Liver (tissue), 8 donors: ENCODE measurements at regions not wholly inside any gene's neighbourhood (a gene's known extent, or its start where the extent isn't known, plus 50 kb on each side); places are given as distances from the start of the nearest gene placed in this dataset.

Source experiments
- DNase-seq: peaks from one replicate; pipeline ENCODE4 v3.0.0-alpha.2; 2017; ENCODE audit warnings: low spot score
- H3K27ac ChIP-seq, 2 donors: one replicate each; pipeline ENCODE4 v1.7.0; 2013; ENCODE audit warnings: inconsistent platforms in 2 of 2, low read length in 2 of 2, control low read depth in 1 of 2, low read depth in 1 of 2, mild to moderate bottlenecking in 1 of 2
- H3K27me3 ChIP-seq, 4 donors: one replicate each; pipeline versions ENCODE4 v1.6.1 to v1.7.0; 2013; ENCODE audit warnings: low read length in 3 of 4, inconsistent platforms in 1 of 4, mild to moderate bottlenecking in 1 of 4, moderate library complexity in 1 of 4; ENCODE audit not compliant: control insufficient read depth in 4 of 4, insufficient read depth in 4 of 4
- H3K36me3 ChIP-seq, 4 donors: one replicate each; pipeline versions ENCODE4 v1.6.1 to v1.7.0; 2013; ENCODE audit warnings: low read length in 3 of 4, mild to moderate bottlenecking in 3 of 4, low read depth in 1 of 4, moderate library complexity in 1 of 4; ENCODE audit not compliant: control insufficient read depth in 4 of 4, insufficient read depth in 3 of 4
- H3K4me1 ChIP-seq, 4 donors: one replicate each; pipeline versions ENCODE4 v1.6.1 to v1.7.0; 2013; ENCODE audit warnings: low read length in 3 of 4, mild to moderate bottlenecking in 3 of 4, moderate library complexity in 1 of 4; ENCODE audit not compliant: control insufficient read depth in 4 of 4, insufficient read depth in 4 of 4
- H3K4me3 ChIP-seq, 3 donors: one replicate each; pipeline versions ENCODE4 v1.6.1 to v1.7.0; 2013; ENCODE audit warnings: low read length in 3 of 3, control low read depth in 1 of 3, low read depth in 1 of 3, mild to moderate bottlenecking in 1 of 3
- H3K9ac ChIP-seq, 2 donors: one replicate each; pipeline ENCODE4 v1.7.0; 2013; ENCODE audit warnings: low read length in 2 of 2, mild to moderate bottlenecking in 2 of 2, moderate library complexity in 2 of 2, control low read depth in 1 of 2, low read depth in 1 of 2
- H3K9me3 ChIP-seq, 4 donors: one replicate each; pipeline versions ENCODE4 v1.6.1 to v1.7.0; 2013; ENCODE audit warnings: low read length in 3 of 4; ENCODE audit not compliant: control insufficient read depth in 4 of 4
- CTCF ChIP-seq: fragments of 150-350 bp; IDR thresholded peaks from 2 replicates; pipeline ENCODE4 v1.5.1; 2017; ENCODE audit warnings: improper control_type of control experiment, low read depth, low read length; ENCODE audit not compliant: missing input control
- EGR1 ChIP-seq, 2 donors: IDR thresholded peaks; 2 replicates each; pipeline ENCODE4 v1.6.1; 2016 to 2018; ENCODE audit warnings: antibody characterized with exemption in 2 of 2, low read depth in 2 of 2
- GABPA ChIP-seq, 2 donors: IDR thresholded peaks in 1 of 2; conservative IDR thresholded peaks in 1 of 2; 2 replicates each; pipeline ENCODE4 v1.6.1; 2016; ENCODE audit warnings: antibody characterized with exemption in 2 of 2, mild to moderate bottlenecking in 1 of 2, moderate library complexity in 1 of 2
- HNF4A ChIP-seq, 2 donors: conservative IDR thresholded peaks; 2 replicates each; pipeline ENCODE4 v1.6.1; 2016; ENCODE audit warnings: antibody characterized with exemption in 2 of 2, mild to moderate bottlenecking in 2 of 2
- JUND ChIP-seq, 2 donors: IDR thresholded peaks; 2 replicates each; pipeline ENCODE4 v1.6.1; 2016; ENCODE audit warnings: antibody characterized with exemption in 2 of 2
- RAD21 ChIP-seq, 2 donors: IDR thresholded peaks; 2 replicates each; pipeline ENCODE4 v1.6.1; 2016; ENCODE audit warnings: antibody characterized with exemption in 2 of 2, mild to moderate bottlenecking in 2 of 2
- REST ChIP-seq: IDR thresholded peaks from 2 replicates; pipeline ENCODE4 v1.6.1; 2016; ENCODE audit warnings: antibody characterized with exemption, mild to moderate bottlenecking
- RXRA ChIP-seq, 2 donors: IDR thresholded peaks; 2 replicates each; pipeline ENCODE4 v1.6.1; 2017 to 2018; ENCODE audit warnings: antibody characterized with exemption in 2 of 2, mild to moderate bottlenecking in 1 of 2
- TAF1 ChIP-seq: conservative IDR thresholded peaks from 2 replicates; pipeline ENCODE4 v1.6.1; 2016; ENCODE audit warnings: antibody characterized with exemption, mild to moderate bottlenecking
- ZBTB33 ChIP-seq: IDR thresholded peaks from 2 replicates; pipeline ENCODE4 v1.6.1; 2016; ENCODE audit warnings: antibody characterized with exemption
- WGBS: extraction: QIAGEN DNeasy Blood & Tissue Kit; methylation state at CpG from one replicate; pipeline ENCODE4 v1.1.7; 2013; 5-methylcytosine and 5-hydroxymethylcytosine counted together
- TF ChIP-seq, protein P1 (sequence below): IDR thresholded peaks from 2 replicates; pipeline ENCODE4 v1.6.1; 2016; ENCODE audit warnings: antibody characterized with exemption
- donor health status: healthy.
- donor health status: healthy.
- donor health status: healthy.
- donor health status: healthy.
- donor health status: healthy.

- H3K9me3 ChIP-seq, result no peaks in the 10 kb centered on the region
- no peaks in the 10 kb centered on the region for H3K36me3 ChIP-seq
- no peak overlapping the region for H3K9ac ChIP-seq
- no peak for DNase-seq
- no peak overlapping the region for H3K4me3 ChIP-seq
- 35% methylated on average over 1 of the region's 1 CpG for WGBS
- no peaks in the 10 kb centered on the region for H3K4me1 ChIP-seq
- no peak for TF ChIP-seq ZBTB33
- TF ChIP-seq, protein P1, sequence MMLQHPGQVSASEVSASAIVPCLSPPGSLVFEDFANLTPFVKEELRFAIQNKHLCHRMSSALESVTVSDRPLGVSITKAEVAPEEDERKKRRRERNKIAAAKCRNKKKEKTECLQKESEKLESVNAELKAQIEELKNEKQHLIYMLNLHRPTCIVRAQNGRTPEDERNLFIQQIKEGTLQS, result no peak
- no peak for TF ChIP-seq TAF1
- no peak for TF ChIP-seq GABPA (IDR thresholded peaks at IDR 0.05 in 1 of 2, conservative IDR thresholded peaks at IDR 0.05 in 1 of 2)
- TF ChIP-seq RAD21 (IDR thresholded peaks at IDR 0.05), result no peak
- no peak for TF ChIP-seq CTCF
- no peak for TF ChIP-seq EGR1 (IDR thresholded peaks at IDR 0.05; ENCODE audit: low read depth in 2 of 2)
- no peak for TF ChIP-seq REST
- H3K27me3 ChIP-seq, result no peaks in the 10 kb centered on the region
- H3K27ac ChIP-seq, result no peak overlapping the region
Measured at GRCh38 chr3:117619805-117620204, 910.2 kb downstream of the TUSC7 start.

- no peak overlapping the region for H3K9ac ChIP-seq
- H3K4me1 ChIP-seq, result no peaks in the 10 kb centered on the region
- no peak for DNase-seq
- TF ChIP-seq EGR1 (IDR thresholded peaks at IDR 0.05; ENCODE audit: low read depth in 2 of 2), result no peak
- no peak for TF ChIP-seq GABPA (IDR thresholded peaks at IDR 0.05 in 1 of 2, conservative IDR thresholded peaks at IDR 0.05 in 1 of 2)
- TF ChIP-seq JUND (IDR thresholded peaks at IDR 0.05), result no peak
- no peak for TF ChIP-seq RAD21 (IDR thresholded peaks at IDR 0.05)
- no peak for TF ChIP-seq HNF4A (conservative IDR thresholded peaks at IDR 0.05)
- no peak for TF ChIP-seq RXRA (IDR thresholded peaks at IDR 0.05)
- H3K27me3 ChIP-seq, result peaks cover 0 to 3% (median 0%) of the 10 kb centered on the region in 4 donors
- H3K27ac ChIP-seq, result no peak overlapping the region
- 64% methylated on average over 4 of the region's 4 CpGs for WGBS
- no peaks in the 10 kb centered on the region for H3K36me3 ChIP-seq
- no peak overlapping the region for H3K4me3 ChIP-seq
- H3K9me3 ChIP-seq, result no peaks in the 10 kb centered on the region
Measured at GRCh38 chr3:117622171-117622841, 912.7 kb downstream of the TUSC7 start.
